ENCODE measurements at regions not wholly inside any gene's neighbourhood (a gene's known extent, or its start where the extent isn't known, plus 50 kb on each side); places are given as distances from the start of the nearest gene placed in this dataset.

DNA sequence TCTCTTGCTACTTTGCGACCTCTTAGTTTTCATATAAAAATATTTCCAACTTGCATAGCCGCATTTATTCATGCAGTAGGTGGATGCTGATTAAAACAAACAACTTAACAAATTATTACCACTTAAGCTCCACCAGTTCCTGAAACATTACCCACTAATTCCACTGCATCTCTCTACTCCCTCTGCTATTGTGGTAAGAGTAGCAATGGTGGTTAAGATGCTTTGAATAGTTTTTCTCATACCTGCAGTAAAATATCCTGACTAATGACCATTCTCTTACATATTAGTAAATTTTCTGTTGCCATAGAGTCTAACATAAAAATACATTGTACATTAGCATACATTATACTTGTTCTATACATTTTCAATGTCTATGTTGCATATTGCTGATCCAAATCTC, 397.6 kb upstream of the PLSCR5 start:
- in situ Hi-C loops (cut with MboI; ENCODE audit: low pct_unique_long_range_greater_than_20kb, low sequenced_read_pairs, unreplicated experiment) = no loop called here
- TF ChIP-seq, protein P1, sequence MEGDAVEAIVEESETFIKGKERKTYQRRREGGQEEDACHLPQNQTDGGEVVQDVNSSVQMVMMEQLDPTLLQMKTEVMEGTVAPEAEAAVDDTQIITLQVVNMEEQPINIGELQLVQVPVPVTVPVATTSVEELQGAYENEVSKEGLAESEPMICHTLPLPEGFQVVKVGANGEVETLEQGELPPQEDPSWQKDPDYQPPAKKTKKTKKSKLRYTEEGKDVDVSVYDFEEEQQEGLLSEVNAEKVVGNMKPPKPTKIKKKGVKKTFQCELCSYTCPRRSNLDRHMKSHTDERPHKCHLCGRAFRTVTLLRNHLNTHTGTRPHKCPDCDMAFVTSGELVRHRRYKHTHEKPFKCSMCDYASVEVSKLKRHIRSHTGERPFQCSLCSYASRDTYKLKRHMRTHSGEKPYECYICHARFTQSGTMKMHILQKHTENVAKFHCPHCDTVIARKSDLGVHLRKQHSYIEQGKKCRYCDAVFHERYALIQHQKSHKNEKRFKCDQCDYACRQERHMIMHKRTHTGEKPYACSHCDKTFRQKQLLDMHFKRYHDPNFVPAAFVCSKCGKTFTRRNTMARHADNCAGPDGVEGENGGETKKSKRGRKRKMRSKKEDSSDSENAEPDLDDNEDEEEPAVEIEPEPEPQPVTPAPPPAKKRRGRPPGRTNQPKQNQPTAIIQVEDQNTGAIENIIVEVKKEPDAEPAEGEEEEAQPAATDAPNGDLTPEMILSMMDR (IDR thresholded peaks at IDR 0.05; ENCODE audit: extremely low read depth, insufficient read depth, missing control alignments) = no peak
- no peak for DNase-seq (ENCODE audit: low spot score)

GRCh38 chr3:147000274-147000673, 395.1 kb upstream of the PLSCR5 start:
- DNase-seq (ENCODE audit: low spot score) = no peak
- TF ChIP-seq, protein P1 (IDR thresholded peaks at IDR 0.05; ENCODE audit: extremely low read depth, insufficient read depth, missing control alignments) = no peak
- in situ Hi-C loops (cut with MboI; ENCODE audit: low pct_unique_long_range_greater_than_20kb, low sequenced_read_pairs, unreplicated experiment) = no loop called here

DNA sequence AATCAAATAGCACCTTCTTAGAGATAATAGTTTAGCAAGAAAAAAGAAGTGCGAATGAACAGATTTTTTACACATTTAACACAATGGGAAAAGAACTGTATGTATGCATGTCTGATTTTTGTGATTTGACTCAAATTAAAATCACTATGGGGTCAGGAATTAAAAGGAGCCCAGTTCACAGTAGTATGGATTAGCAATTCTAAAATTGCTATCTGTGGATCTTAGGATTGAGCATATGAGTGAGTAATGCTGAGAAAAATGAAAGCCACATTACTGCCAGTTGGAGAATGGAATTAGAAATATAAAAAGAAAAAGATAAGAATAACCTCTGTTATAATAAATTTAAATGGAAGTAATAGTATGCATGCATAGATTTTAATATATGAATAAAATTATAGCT, 386.8 kb upstream of the PLSCR5 start:
- in situ Hi-C loops (cut with MboI; ENCODE audit: low pct_unique_long_range_greater_than_20kb, low sequenced_read_pairs, unreplicated experiment) = no loop called here
- TF ChIP-seq, protein P1 (IDR thresholded peaks at IDR 0.05; ENCODE audit: extremely low read depth, insufficient read depth, missing control alignments) = no peak
- DNase-seq (ENCODE audit: low spot score) = no peak

- TF ChIP-seq, protein P1 (IDR thresholded peaks at IDR 0.05; ENCODE audit: extremely low read depth, insufficient read depth, missing control alignments) = no peak
- in situ Hi-C loops (cut with MboI; ENCODE audit: low pct_unique_long_range_greater_than_20kb, low sequenced_read_pairs, unreplicated experiment) = no loop called here
Measured at GRCh38 chr3:146975476-146975875, 370.3 kb upstream of the PLSCR5 start.

DNA sequence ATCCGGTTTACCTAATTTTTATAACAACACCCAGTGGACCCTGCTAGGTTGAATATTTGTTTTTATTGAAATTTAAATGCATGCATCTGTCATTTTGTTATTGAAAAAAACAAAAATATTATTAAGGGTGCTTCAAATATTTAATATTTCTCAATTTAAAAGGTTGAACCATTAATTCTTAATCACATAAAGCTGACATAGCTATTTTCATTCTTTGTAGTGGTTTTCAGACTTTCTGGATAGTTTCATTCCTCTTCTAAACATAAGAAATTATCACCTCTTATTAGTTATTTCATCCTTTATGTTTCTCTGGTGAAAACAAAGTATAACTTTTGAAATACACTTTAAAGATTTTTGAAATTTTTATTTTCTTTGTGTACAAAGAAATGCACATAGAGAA, 369.9 kb upstream of the PLSCR5 start:
- in situ Hi-C loops (cut with MboI; ENCODE audit: low pct_unique_long_range_greater_than_20kb, low sequenced_read_pairs, unreplicated experiment) = no loop called here
- no peak for DNase-seq (ENCODE audit: low spot score)
- TF ChIP-seq, protein P1 (IDR thresholded peaks at IDR 0.05; ENCODE audit: extremely low read depth, insufficient read depth, missing control alignments) = no peak

More at GRCh38 chr3:146975476-146975875, 370.3 kb upstream of the PLSCR5 start:
- no peak for DNase-seq (ENCODE audit: low spot score)

DNA sequence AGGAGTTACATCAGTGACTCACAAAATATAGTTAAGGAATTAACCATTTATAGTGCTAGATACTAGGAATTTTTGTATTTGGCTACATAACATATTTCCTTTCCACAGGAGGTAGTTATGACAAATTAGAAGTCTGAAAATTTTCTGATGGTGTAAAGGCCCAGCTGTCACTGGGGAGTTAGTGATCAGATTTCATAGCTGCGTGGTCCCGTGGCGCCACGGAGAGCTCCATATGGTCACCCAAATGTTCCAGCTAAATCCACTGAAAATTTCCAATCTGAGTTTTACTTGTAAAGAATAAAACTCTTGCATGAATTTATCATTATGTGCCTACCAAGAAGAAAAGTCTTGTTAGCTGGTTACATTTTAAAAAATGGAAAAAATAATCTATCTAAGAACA, 368.9 kb upstream of the PLSCR5 start:
- in situ Hi-C loops (cut with MboI; ENCODE audit: low pct_unique_long_range_greater_than_20kb, low sequenced_read_pairs, unreplicated experiment) = no loop called here
- TF ChIP-seq, protein P1 (IDR thresholded peaks at IDR 0.05; ENCODE audit: extremely low read depth, insufficient read depth, missing control alignments) = no peak

GRCh38 chr3:146972726-146973125, 367.6 kb upstream of the PLSCR5 start:
- in situ Hi-C loops (cut with MboI; ENCODE audit: low pct_unique_long_range_greater_than_20kb, low sequenced_read_pairs, unreplicated experiment) = no loop called here
- DNase-seq (ENCODE audit: low spot score) = no peak
- TF ChIP-seq, protein P1 (IDR thresholded peaks at IDR 0.05; ENCODE audit: extremely low read depth, insufficient read depth, missing control alignments) = no peak

More for the DNA sequence above, 368.9 kb upstream of the PLSCR5 start:
- no peak for DNase-seq (ENCODE audit: low spot score)

All from GM13977 (cell line).